Effector memory CD8-positive, alpha-beta T cell (primary cell): ENCODE measurements at regions not wholly inside any gene's neighbourhood (a gene's known extent, or its start where the extent isn't known, plus 50 kb on each side); places are given as distances from the start of the nearest gene placed in this dataset.

Experiments
- ATAC-seq: fragments of 150-1000 bp; cut with Tn5 transposase; replicated peaks from 2 replicates; pipeline ENCODE4 v1.10.0; 2021; ENCODE audit warnings: mild to moderate bottlenecking, moderate library complexity
- DNase-seq, 3 experiments: peaks; one replicate each; pipeline ENCODE4 v3.0.0; 2021
- H3K27ac Mint-ChIP-seq, 2 donors: one replicate each; pipeline ENCODE4 v1.8.0; 2022; ENCODE audit warnings: mild to moderate bottlenecking in 2 of 2, mixed read lengths in 2 of 2, moderate library complexity in 2 of 2
- H3K27me3 Mint-ChIP-seq, 2 donors: one replicate each; pipeline ENCODE4 v1.8.0; 2022; ENCODE audit warnings: mixed read lengths in 2 of 2
- H3K36me3 Mint-ChIP-seq: one replicate; pipeline ENCODE4 v1.8.0; 2022; ENCODE audit warnings: mild to moderate bottlenecking, moderate library complexity, mixed read lengths; ENCODE audit not compliant: insufficient read depth
- H3K4me1 Mint-ChIP-seq, 2 donors: one replicate each; pipeline ENCODE4 v1.8.0; 2022; ENCODE audit warnings: low read depth in 2 of 2, mixed read lengths in 2 of 2
- H3K4me3 Mint-ChIP-seq, 2 donors: one replicate each; pipeline ENCODE4 v1.8.0; 2022; ENCODE audit warnings: mild to moderate bottlenecking in 2 of 2, mixed read lengths in 2 of 2, moderate library complexity in 2 of 2
- H3K9me3 Mint-ChIP-seq, 2 donors: one replicate each; pipeline ENCODE4 v1.8.0; 2022; ENCODE audit warnings: mixed read lengths in 2 of 2

- no peak for ATAC-seq
- Mint-ChIP-seq H3K27ac (no peak overlapping the region), H3K4me3 (no peak overlapping the region), H3K4me1 (no peaks in the 10 kb centered on the region), H3K9me3 (no peaks in the 10 kb centered on the region), H3K27me3 (peaks cover 0 to 12% of the 10 kb centered on the region in 2 donors), H3K36me3 (no peaks in the 10 kb centered on the region)
- no peak for DNase-seq
Measured at GRCh38 chr2:217149087-217149660, 289.3 kb upstream of the TNP1 start.

- no peaks in the 10 kb centered on the region for H3K4me1 Mint-ChIP-seq
- H3K27me3 Mint-ChIP-seq, result peaks cover 0 to 12% of the 10 kb centered on the region in 2 donors
- no peak for DNase-seq
- no peak overlapping the region for H3K27ac Mint-ChIP-seq
- no peaks in the 10 kb centered on the region for H3K36me3 Mint-ChIP-seq
- H3K4me3 Mint-ChIP-seq, result no peak overlapping the region
- H3K9me3 Mint-ChIP-seq, result no peaks in the 10 kb centered on the region
- no peak for ATAC-seq
Measured at GRCh38 chr2:217147818-217148217, 288.0 kb upstream of the TNP1 start.

- no peak for DNase-seq
- ATAC-seq, result no peak
- Mint-ChIP-seq H3K27ac (no peak overlapping the region), H3K4me1 (no peaks in the 10 kb centered on the region), H3K27me3 (peaks cover 0 to 12% of the 10 kb centered on the region in 2 donors), H3K9me3 (no peaks in the 10 kb centered on the region), H3K36me3 (no peaks in the 10 kb centered on the region), H3K4me3 (no peak overlapping the region)
Measured at GRCh38 chr2:217146956-217147355, 287.1 kb upstream of the TNP1 start.

GRCh38 chr2:217142649-217143266, 282.9 kb upstream of the TNP1 start:
- no peak for ATAC-seq

GRCh38 chr2:217138284-217138683, 278.4 kb upstream of the TNP1 start:
- Mint-ChIP-seq H3K4me1 (no peaks in the 10 kb centered on the region), H3K36me3 (no peaks in the 10 kb centered on the region), H3K4me3 (no peak overlapping the region), H3K9me3 (peaks cover 13 to 16% of the 10 kb centered on the region in 2 donors), H3K27me3 (peaks cover 0 to 15% of the 10 kb centered on the region in 2 donors), H3K27ac (no peak overlapping the region)
- ATAC-seq, result no peak
- DNase-seq, result no peak

More at GRCh38 chr2:217142649-217143266, 282.9 kb upstream of the TNP1 start:
- Mint-ChIP-seq H3K4me1 (no peaks in the 10 kb centered on the region), H3K36me3 (no peaks in the 10 kb centered on the region), H3K27me3 (peaks cover 10 to 13% of the 10 kb centered on the region in 2 donors), H3K9me3 (peaks cover 8% of the 10 kb centered on the region in 2 donors), H3K27ac (no peak overlapping the region), H3K4me3 (no peak overlapping the region)
- no peak for DNase-seq

GRCh38 chr2:217127744-217128143, 267.9 kb upstream of the TNP1 start:
- ATAC-seq, result no peak
- Mint-ChIP-seq H3K27ac (no peak overlapping the region), H3K4me3 (no peak overlapping the region), H3K36me3 (no peaks in the 10 kb centered on the region), H3K9me3 (peaks cover 0 to under 1% of the 10 kb centered on the region in 2 donors), H3K27me3 (peaks cover 0 to 1% of the 10 kb centered on the region in 2 donors), H3K4me1 (no peaks in the 10 kb centered on the region)
- no peak for DNase-seq

- ATAC-seq, result no peak
- H3K9me3 Mint-ChIP-seq, result peaks cover 0 to 3% of the 10 kb centered on the region in 2 donors
- no peak overlapping the region for H3K4me3 Mint-ChIP-seq
- no peaks in the 10 kb centered on the region for H3K4me1 Mint-ChIP-seq
- H3K27me3 Mint-ChIP-seq, result peaks cover 0 to 5% of the 10 kb centered on the region in 2 donors
- DNase-seq, result no peak
- H3K36me3 Mint-ChIP-seq, result no peaks in the 10 kb centered on the region
- H3K27ac Mint-ChIP-seq, result no peak overlapping the region
Measured at GRCh38 chr2:217125014-217125413, 265.1 kb upstream of the TNP1 start.

GRCh38 chr2:217124050-217124449, 264.2 kb upstream of the TNP1 start:
- H3K4me1 Mint-ChIP-seq, result no peaks in the 10 kb centered on the region
- no peak overlapping the region for H3K27ac Mint-ChIP-seq
- peaks cover 0 to 5% of the 10 kb centered on the region in 2 donors for H3K27me3 Mint-ChIP-seq
- no peak for DNase-seq
- H3K36me3 Mint-ChIP-seq, result no peaks in the 10 kb centered on the region
- peaks cover 0 to 3% of the 10 kb centered on the region in 2 donors for H3K9me3 Mint-ChIP-seq
- ATAC-seq, result no peak
- no peak overlapping the region for H3K4me3 Mint-ChIP-seq

GRCh38 chr2:217121565-217121964, 261.7 kb upstream of the TNP1 start:
- no peaks in the 10 kb centered on the region for H3K4me1 Mint-ChIP-seq
- ATAC-seq (no peak), DNase-seq (no peak)
- H3K27me3 Mint-ChIP-seq, result peaks cover 0 to 9% of the 10 kb centered on the region in 2 donors
- no peak overlapping the region for H3K4me3 Mint-ChIP-seq
- no peaks in the 10 kb centered on the region for H3K36me3 Mint-ChIP-seq
- no peak overlapping the region for H3K27ac Mint-ChIP-seq
- peaks cover 0 to 5% of the 10 kb centered on the region in 2 donors for H3K9me3 Mint-ChIP-seq

GRCh38 chr2:217120429-217120828, 260.6 kb upstream of the TNP1 start:
- no peak overlapping the region for H3K4me3 Mint-ChIP-seq

GRCh38 chr2:217118559-217119284, 258.9 kb upstream of the TNP1 start:
- H3K27ac Mint-ChIP-seq, result no peak overlapping the region
- H3K27me3 Mint-ChIP-seq, result peaks cover 9 to 11% of the 10 kb centered on the region in 2 donors
- ATAC-seq (no peak), DNase-seq (no peak)
- H3K9me3 Mint-ChIP-seq, result peaks cover 0 to 5% of the 10 kb centered on the region in 2 donors
- no peak overlapping the region for H3K4me3 Mint-ChIP-seq
- no peaks in the 10 kb centered on the region for H3K4me1 Mint-ChIP-seq
- no peaks in the 10 kb centered on the region for H3K36me3 Mint-ChIP-seq

More at GRCh38 chr2:217120429-217120828, 260.6 kb upstream of the TNP1 start:
- no peaks in the 10 kb centered on the region for H3K4me1 Mint-ChIP-seq
- peaks cover 0 to 5% of the 10 kb centered on the region in 2 donors for H3K9me3 Mint-ChIP-seq
- peaks cover 9 to 11% of the 10 kb centered on the region in 2 donors for H3K27me3 Mint-ChIP-seq
- H3K27ac Mint-ChIP-seq, result no peak overlapping the region
- DNase-seq, result no peak
- no peak for ATAC-seq
- no peaks in the 10 kb centered on the region for H3K36me3 Mint-ChIP-seq

- ATAC-seq (no peak), DNase-seq (no peak)
- peaks cover 6 to 11% of the 10 kb centered on the region in 2 donors for H3K27me3 Mint-ChIP-seq
- no peak overlapping the region for H3K27ac Mint-ChIP-seq
- peaks cover 0 to 2% of the 10 kb centered on the region in 2 donors for H3K9me3 Mint-ChIP-seq
- H3K4me3 Mint-ChIP-seq, result no peak overlapping the region
- H3K4me1 Mint-ChIP-seq, result no peaks in the 10 kb centered on the region
- no peaks in the 10 kb centered on the region for H3K36me3 Mint-ChIP-seq
Measured at GRCh38 chr2:217117523-217117922, 257.7 kb upstream of the TNP1 start.

GRCh38 chr2:217116610-217117009, 256.7 kb upstream of the TNP1 start:
- ATAC-seq (no peak), DNase-seq (no peak)
- H3K27ac Mint-ChIP-seq, result no peak overlapping the region
- H3K27me3 Mint-ChIP-seq, result peaks cover 4 to 11% of the 10 kb centered on the region in 2 donors
- H3K4me3 Mint-ChIP-seq, result no peak overlapping the region
- peaks cover 0 to 2% of the 10 kb centered on the region in 2 donors for H3K9me3 Mint-ChIP-seq
- H3K36me3 Mint-ChIP-seq, result no peaks in the 10 kb centered on the region
- H3K4me1 Mint-ChIP-seq, result no peaks in the 10 kb centered on the region

GRCh38 chr2:217114117-217114516, 254.3 kb upstream of the TNP1 start:
- no peak for DNase-seq

More at GRCh38 chr2:217114117-217114516, 254.3 kb upstream of the TNP1 start:
- Mint-ChIP-seq H3K4me3 (no peak overlapping the region), H3K4me1 (no peaks in the 10 kb centered on the region), H3K27ac (no peak overlapping the region), H3K9me3 (peaks cover 0 to 2% of the 10 kb centered on the region in 2 donors), H3K27me3 (peaks cover 4 to 11% of the 10 kb centered on the region in 2 donors), H3K36me3 (no peaks in the 10 kb centered on the region)
- no peak for ATAC-seq
